ENCODE measurements at regions not wholly inside any gene's neighbourhood (a gene's known extent, or its start where the extent isn't known, plus 50 kb on each side); places are given as distances from the start of the nearest gene placed in this dataset.

GRCh38 chr1:162992945-162993344 is 76.2 kb upstream of the RGS4 start:
- no peak for DNase-seq (ENCODE audit: low read depth)
- no peak overlapping the region for H3K4me3 ChIP-seq (ENCODE audit: low read depth, low read length)
- no peak for TF ChIP-seq CTCF (IDR thresholded peaks at IDR 0.05; ENCODE audit: control insufficient read depth, extremely low read depth, insufficient read depth)

GRCh38 chr1:162991444-162991843 is 77.7 kb upstream of the RGS4 start:
- no peak for DNase-seq (ENCODE audit: low read depth)
- TF ChIP-seq CTCF (IDR thresholded peaks at IDR 0.05; ENCODE audit: control insufficient read depth, extremely low read depth, insufficient read depth), result no peak
- no peak overlapping the region for H3K4me3 ChIP-seq (ENCODE audit: low read depth, low read length)

DNA sequence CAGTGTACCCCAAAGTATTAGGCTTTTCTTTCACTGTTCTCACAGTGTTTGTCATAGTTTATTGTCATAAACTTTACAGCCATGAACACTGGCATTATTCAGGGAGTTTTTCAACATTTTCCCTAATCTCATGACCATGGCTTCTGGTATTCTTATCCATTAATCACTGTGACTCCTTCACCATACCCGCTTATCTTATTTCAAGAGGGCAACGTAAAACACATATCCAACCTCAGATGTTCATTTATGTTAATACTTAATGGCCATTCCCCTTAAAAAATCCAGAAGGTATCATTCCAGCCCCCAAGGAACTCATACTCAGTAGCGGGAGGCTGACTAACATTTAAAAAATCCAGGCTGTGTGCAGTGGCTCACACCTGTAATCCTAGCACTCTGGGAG is 78.5 kb upstream of the RGS4 start:
- TF ChIP-seq CTCF (IDR thresholded peaks at IDR 0.05; ENCODE audit: control insufficient read depth, extremely low read depth, insufficient read depth), result no peak
- no peak overlapping the region for H3K4me3 ChIP-seq (ENCODE audit: low read depth, low read length)
- DNase-seq (ENCODE audit: low read depth), result no peak

DNA sequence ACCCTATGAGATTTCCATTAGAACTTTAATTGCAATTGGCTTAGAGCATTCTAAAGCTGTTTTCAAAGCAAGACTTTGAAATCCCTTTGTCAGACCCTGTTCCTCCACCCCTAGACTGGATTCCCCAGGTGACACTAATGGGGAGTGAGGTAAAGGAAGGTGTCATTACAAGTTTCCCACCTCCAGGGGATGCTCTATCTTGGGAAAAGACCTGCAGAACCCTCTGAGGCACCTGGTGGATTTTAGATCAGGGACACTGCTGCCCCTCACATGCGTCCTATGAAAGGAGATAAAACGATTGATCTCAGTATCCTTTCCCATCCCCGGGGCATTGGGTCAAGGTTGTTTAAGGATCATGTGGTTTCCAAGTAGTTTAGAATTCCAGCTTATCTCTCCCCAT is 80.3 kb upstream of the RGS4 start:
- no peak for TF ChIP-seq CTCF (IDR thresholded peaks at IDR 0.05; ENCODE audit: control insufficient read depth, extremely low read depth, insufficient read depth)
- no peak overlapping the region for H3K4me3 ChIP-seq (ENCODE audit: low read depth, low read length)
- DNase-seq (ENCODE audit: low read depth), result no peak

DNA sequence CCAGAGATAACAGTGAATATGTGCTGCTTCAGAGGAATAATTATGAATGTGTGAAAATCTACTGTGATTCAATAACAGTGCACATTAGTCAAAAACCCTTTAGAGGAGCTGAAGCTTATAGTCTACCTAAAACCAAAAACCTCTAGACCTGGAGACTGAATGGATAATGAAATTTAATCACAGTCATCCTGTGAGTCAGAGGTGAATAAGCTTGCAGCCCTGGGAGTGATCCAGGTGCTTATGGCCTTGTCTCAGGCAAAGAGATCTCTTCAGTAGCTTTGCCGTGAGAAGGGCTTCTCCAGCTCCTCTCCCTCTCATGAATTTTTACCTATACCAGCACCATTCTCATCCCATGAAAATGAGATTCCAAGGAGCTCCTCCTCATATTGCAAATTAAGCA is 81.3 kb upstream of the RGS4 start:
- no peak for DNase-seq (ENCODE audit: low read depth)
- no peak overlapping the region for H3K4me3 ChIP-seq (ENCODE audit: low read depth, low read length)
- TF ChIP-seq CTCF (IDR thresholded peaks at IDR 0.05; ENCODE audit: control insufficient read depth, extremely low read depth, insufficient read depth), result no peak

DNA sequence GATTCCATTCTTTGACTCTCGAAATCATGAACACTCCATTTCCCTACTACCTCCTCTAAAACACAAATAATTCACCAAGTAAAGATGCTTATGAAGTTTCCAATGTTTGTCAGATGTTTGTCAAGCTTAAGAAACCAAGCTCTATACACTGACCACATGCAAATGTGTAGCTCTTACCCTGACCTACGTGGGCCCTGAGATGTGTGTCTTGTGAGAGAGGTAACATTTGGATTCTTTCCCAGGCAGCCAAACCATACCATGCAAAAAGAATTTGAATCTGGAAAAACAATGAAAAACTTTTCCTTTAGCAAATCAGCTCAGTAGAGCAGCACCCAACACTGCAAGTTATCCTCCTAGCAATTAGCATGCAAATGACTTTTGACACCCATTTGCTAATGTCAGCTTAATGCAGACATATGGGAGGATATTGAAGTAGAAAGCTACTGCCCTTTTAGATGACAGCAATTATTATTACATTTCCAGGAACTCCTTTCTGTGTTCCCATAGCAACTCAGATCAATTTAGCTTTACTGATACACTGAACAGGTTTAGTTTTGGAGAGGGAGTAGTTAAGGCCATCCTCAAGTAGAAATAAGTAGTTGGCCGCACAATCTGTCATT is 83.2 kb upstream of the RGS4 start:
- H3K4me3 ChIP-seq (ENCODE audit: low read depth, low read length), result no peak overlapping the region
- no peak for DNase-seq (ENCODE audit: low read depth)
- no peak for TF ChIP-seq CTCF (IDR thresholded peaks at IDR 0.05; ENCODE audit: control insufficient read depth, extremely low read depth, insufficient read depth)

- H3K4me3 ChIP-seq (ENCODE audit: low read depth, low read length), result no peak overlapping the region
- no peak for DNase-seq (ENCODE audit: low read depth)
- TF ChIP-seq CTCF (IDR thresholded peaks at IDR 0.05; ENCODE audit: control insufficient read depth, extremely low read depth, insufficient read depth), result no peak
Measured at GRCh38 chr1:162984699-162985098, 84.5 kb upstream of the RGS4 start.

Data from LNCaP clone FGC (cell line).